PC-3 (cell line): ENCODE measurements at regions not wholly inside any gene's neighbourhood (a gene's known extent, or its start where the extent isn't known, plus 50 kb on each side); places are given as distances from the start of the nearest gene placed in this dataset.

Experiments
- ATAC-seq: fragments of 200-7000 bp; cut with Tn5 transposase; 2 replicates; pipeline ENCODE4 v1.9.1; 2020; ENCODE audit warnings: mild to moderate bottlenecking, moderate library complexity
- BruUV-seq: library from RNA; stranded (reverse); fragments of 400-500 nt; replicated peaks from 2 replicates; lab custom pipeline; 2021; lab: Mats Ljungman, UMichigan
- CTCF ChIA-PET: fragments of 300-600 bp; sonication (Branson Sonifier 250); formaldehyde crosslinking; loops from one replicate; lab custom pipeline; 2022; ENCODE audit warnings: antibody characterized with exemption; lab: Charles Lee
- POLR2A ChIA-PET: fragments of 300-600 bp; sonication (Branson Sonifier 250); formaldehyde crosslinking; loops from one replicate; lab custom pipeline; 2022; ENCODE audit warnings: antibody characterized with exemption; ENCODE audit not compliant: unreplicated experiment; lab: Charles Lee
- DNase-seq: peaks from one replicate; pipeline ENCODE4 v3.0.0-alpha.2; 2015
- H2AFZ ChIP-seq: fragments of 300-600 bp; sonication (generic); 2 replicates; pipeline ENCODE4 v1.6.0; 2016; ENCODE audit warnings: antibody characterized with exemption, low read length
- H3F3A ChIP-seq: fragments of 300-600 bp; sonication (generic); one replicate; pipeline ENCODE4 v1.6.0; 2017; ENCODE audit warnings: antibody characterized with exemption, low read length, control low read depth, mild to moderate bottlenecking; ENCODE audit not compliant: unreplicated experiment
- H3K27ac ChIP-seq: fragments of 300-600 bp; sonication (generic); 2 replicates; pipeline ENCODE4 v1.5.1; 2016; ENCODE audit warnings: mild to moderate bottlenecking, low read length
- H3K27me3 ChIP-seq: fragments of 300-600 bp; sonication (generic); 2 replicates; pipeline ENCODE4 v1.6.1; 2016; ENCODE audit warnings: low read length, mixed read lengths
- H3K36me3 ChIP-seq: fragments of 300-600 bp; sonication (generic); 2 replicates; pipeline ENCODE4 v1.6.1; 2016; ENCODE audit warnings: low read depth, mixed run types, low read length, mixed read lengths
- H3K4me1 ChIP-seq: fragments of 300-600 bp; sonication (generic); 2 replicates; pipeline ENCODE4 v1.5.1; 2016; ENCODE audit warnings: low read length; ENCODE audit not compliant: insufficient read depth
- H3K4me2 ChIP-seq: fragments of 300-600 bp; sonication (generic); 2 replicates; pipeline ENCODE4 v1.6.0; 2016; ENCODE audit warnings: low read length
- H3K4me3 ChIP-seq: fragments of 300-600 bp; sonication (generic); 2 replicates; pipeline ENCODE4 v1.5.1; 2016; ENCODE audit warnings: mild to moderate bottlenecking, low read length, mixed read lengths
- H3K79me2 ChIP-seq: fragments of 300-600 bp; sonication (generic); 2 replicates; pipeline ENCODE4 v1.6.1; 2017; ENCODE audit warnings: low read length, mixed read lengths
- H3K9ac ChIP-seq: fragments of 300-600 bp; sonication (generic); 2 replicates; pipeline ENCODE4 v1.6.0; 2016; ENCODE audit warnings: mild to moderate bottlenecking, low read length
- H3K9me2 ChIP-seq: fragments of 300-600 bp; sonication (generic); replicated peaks from 2 replicates; pipeline ENCODE4 v1.6.1; 2016; ENCODE audit warnings: mixed run types, low read length, mixed read lengths
- H3K9me3 ChIP-seq: fragments of 300-600 bp; sonication (generic); 2 replicates; pipeline ENCODE4 v1.6.1; 2016; ENCODE audit warnings: low read length, mixed read lengths
- H4K20me1 ChIP-seq: fragments of 300-600 bp; sonication (generic); 2 replicates; pipeline ENCODE4 v1.6.1; 2016; ENCODE audit warnings: low read length, mixed read lengths
- EZH2 ChIP-seq: fragments of 300-600 bp; sonication (generic); IDR thresholded peaks from one replicate; pipeline ENCODE4 v1.6.1; 2017; ENCODE audit warnings: antibody characterized with exemption, mild to moderate bottlenecking, low read length; ENCODE audit not compliant: unreplicated experiment
- EZH2phosphoT487 ChIP-seq: fragments of 300-600 bp; sonication (generic); IDR thresholded peaks from 2 replicates; pipeline ENCODE4 v1.6.1; 2018; ENCODE audit warnings: mild to moderate bottlenecking, antibody characterized with exemption, low read length, borderline replicate concordance
- intact Hi-C: fragments of 100-400 bp; cut with micrococcal nuclease; formaldehyde crosslinking; loops from 2 replicates; pipeline ENCODE4 v1.9.0; 2023
- TF ChIP-seq, protein P1 (sequence below): fragments of 300-600 bp; sonication (generic); conservative IDR thresholded peaks from 2 replicates; pipeline ENCODE4 v1.5.1; 2017; ENCODE audit warnings: antibody characterized with exemption, low read depth, mild to moderate bottlenecking, low read length

DNA sequence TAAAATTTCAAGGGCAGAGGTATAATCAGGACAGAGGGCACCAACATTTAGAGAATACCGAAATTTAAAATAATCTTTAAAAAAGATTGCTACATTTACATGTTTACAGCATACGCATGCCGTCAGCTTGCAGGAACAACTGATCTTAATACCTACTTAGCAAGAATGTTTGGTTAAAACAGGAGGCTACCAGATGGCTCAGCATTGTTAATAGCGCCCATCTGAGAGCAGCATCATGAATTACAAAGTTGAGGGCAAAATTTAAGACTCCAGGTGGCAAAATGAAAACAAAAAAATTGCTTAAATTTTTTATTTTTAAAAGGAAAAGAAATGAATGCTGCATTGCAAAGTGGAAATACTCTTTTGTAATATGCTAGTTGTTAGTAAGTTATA is 241.3 kb downstream of the C4orf33 start:
- Histone ChIP-seq H2AFZ (no peak overlapping the region), H3F3A (no peaks in the 10 kb centered on the region), H3K36me3 (no peaks in the 10 kb centered on the region), H3K4me3 (no peak overlapping the region), H3K9ac (no peak overlapping the region), H3K4me2 (no peak overlapping the region), H3K27ac (no peak overlapping the region), H3K9me3 (no peaks in the 10 kb centered on the region), H4K20me1 (no peaks in the 10 kb centered on the region), H3K4me1 (peaks cover 24% of the 10 kb centered on the region), H3K9me2 (no peaks in the 10 kb centered on the region), H3K79me2 (no peaks in the 10 kb centered on the region), H3K27me3 (no peaks in the 10 kb centered on the region)
- ChIA-PET POLR2A (no interaction called here), CTCF (no interaction called here)
- intact Hi-C loops, result no loop called here
- ATAC-seq (no peak), DNase-seq (no peak)
- TF ChIP-seq, protein P1, sequence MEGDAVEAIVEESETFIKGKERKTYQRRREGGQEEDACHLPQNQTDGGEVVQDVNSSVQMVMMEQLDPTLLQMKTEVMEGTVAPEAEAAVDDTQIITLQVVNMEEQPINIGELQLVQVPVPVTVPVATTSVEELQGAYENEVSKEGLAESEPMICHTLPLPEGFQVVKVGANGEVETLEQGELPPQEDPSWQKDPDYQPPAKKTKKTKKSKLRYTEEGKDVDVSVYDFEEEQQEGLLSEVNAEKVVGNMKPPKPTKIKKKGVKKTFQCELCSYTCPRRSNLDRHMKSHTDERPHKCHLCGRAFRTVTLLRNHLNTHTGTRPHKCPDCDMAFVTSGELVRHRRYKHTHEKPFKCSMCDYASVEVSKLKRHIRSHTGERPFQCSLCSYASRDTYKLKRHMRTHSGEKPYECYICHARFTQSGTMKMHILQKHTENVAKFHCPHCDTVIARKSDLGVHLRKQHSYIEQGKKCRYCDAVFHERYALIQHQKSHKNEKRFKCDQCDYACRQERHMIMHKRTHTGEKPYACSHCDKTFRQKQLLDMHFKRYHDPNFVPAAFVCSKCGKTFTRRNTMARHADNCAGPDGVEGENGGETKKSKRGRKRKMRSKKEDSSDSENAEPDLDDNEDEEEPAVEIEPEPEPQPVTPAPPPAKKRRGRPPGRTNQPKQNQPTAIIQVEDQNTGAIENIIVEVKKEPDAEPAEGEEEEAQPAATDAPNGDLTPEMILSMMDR, result no peak
- TF ChIP-seq EZH2phosphoT487 (no peak), EZH2 (no peak)
- no TSS peak for BruUV-seq

GRCh38 chr4:129342819-129343408 is 247.0 kb downstream of the C4orf33 start:
- intact Hi-C loops, result loop anchor here (5.0 to 10.0 kb wide), 2 partner anchors 251 to 582 kb away; partner anchors contain the start of gene SCLT1

More at GRCh38 chr4:129342819-129343408, 247.0 kb downstream of the C4orf33 start:
- no TSS peak for BruUV-seq
- ChIA-PET POLR2A (no interaction called here), CTCF (interaction anchor here (0.6 kb wide), 1 partner anchor 57 kb away, joined by 3 read pairs; no protein-coding TSS in a partner anchor)
- ATAC-seq (peak; percentile 59), DNase-seq (peak; percentile 61)
- no peak for TF ChIP-seq EZH2phosphoT487
- TF ChIP-seq, protein P1, result no peak
- TF ChIP-seq EZH2, result no peak
- Histone ChIP-seq H3K27me3 (no peaks in the 10 kb centered on the region), H3K9me3 (no peaks in the 10 kb centered on the region), H4K20me1 (no peaks in the 10 kb centered on the region), H3K9me2 (no peaks in the 10 kb centered on the region), H3K4me2 (peak overlapping the region; percentile 53), H3K4me1 (peaks cover 21% of the 10 kb centered on the region), H3F3A (no peaks in the 10 kb centered on the region), H3K4me3 (peak overlapping the region; percentile 46; the same call in 1 of the 2 replicates), H3K79me2 (no peaks in the 10 kb centered on the region), H3K9ac (no peak overlapping the region), H3K27ac (no peak overlapping the region; the same call in 1 of the 2 replicates), H2AFZ (peak overlapping the region; percentile 71), H3K36me3 (no peaks in the 10 kb centered on the region)
